Thyroid gland (tissue), 4 donors: ENCODE measurements at regions not wholly inside any gene's neighbourhood (a gene's known extent, or its start where the extent isn't known, plus 50 kb on each side); places are given as distances from the start of the nearest gene placed in this dataset.

Experiments
- CTCF ChIP-seq, 6 experiments: fragments of 200-600 bp in 3 of 6; fragments of 450-650 bp in 3 of 6; sonication (generic) in 3 of 6; IDR thresholded peaks; one replicate each; pipeline ENCODE4 v1.5.1; 2016 to 2019; ENCODE audit warnings: antibody characterized with exemption in 6 of 6, mild to moderate bottlenecking in 2 of 6, inconsistent platforms in 1 of 6, moderate library complexity in 1 of 6
- POLR2A ChIP-seq, 2 donors: fragments of 450-650 bp; IDR thresholded peaks; one replicate each; pipeline ENCODE4 v1.6.1; 2017; ENCODE audit warnings: antibody characterized with exemption in 2 of 2, mild to moderate bottlenecking in 2 of 2, moderate library complexity in 1 of 2

GRCh38 chr16:72560617-72561016 is 388.7 kb upstream of the PMFBP1 start:
- no peak for TF ChIP-seq CTCF (IDR thresholded peaks at IDR 0.05)
- no peak for TF ChIP-seq POLR2A (IDR thresholded peaks at IDR 0.05)
